SU-DHL-6 (cell line): ENCODE measurements at regions not wholly inside any gene's neighbourhood (a gene's known extent, or its start where the extent isn't known, plus 50 kb on each side); places are given as distances from the start of the nearest gene placed in this dataset.

Experiments
- EZH2phosphoT487 ChIP-seq: fragments of 200-600 bp; sonication (generic), shearing (Covaris generic); conservative IDR thresholded peaks from 2 replicates; pipeline ENCODE4 v1.6.1; 2018; ENCODE audit warnings: mild to moderate bottlenecking, antibody characterized with exemption, low read length, moderate library complexity, mixed read lengths
- TF ChIP-seq, protein P1 (sequence below): fragments of 200-600 bp; sonication (generic); IDR thresholded peaks from one replicate; pipeline ENCODE4 v1.5.1; 2017; ENCODE audit warnings: antibody characterized with exemption, mild to moderate bottlenecking, low read length, moderate library complexity; ENCODE audit not compliant: insufficient read depth, poor library complexity, severe bottlenecking

DNA sequence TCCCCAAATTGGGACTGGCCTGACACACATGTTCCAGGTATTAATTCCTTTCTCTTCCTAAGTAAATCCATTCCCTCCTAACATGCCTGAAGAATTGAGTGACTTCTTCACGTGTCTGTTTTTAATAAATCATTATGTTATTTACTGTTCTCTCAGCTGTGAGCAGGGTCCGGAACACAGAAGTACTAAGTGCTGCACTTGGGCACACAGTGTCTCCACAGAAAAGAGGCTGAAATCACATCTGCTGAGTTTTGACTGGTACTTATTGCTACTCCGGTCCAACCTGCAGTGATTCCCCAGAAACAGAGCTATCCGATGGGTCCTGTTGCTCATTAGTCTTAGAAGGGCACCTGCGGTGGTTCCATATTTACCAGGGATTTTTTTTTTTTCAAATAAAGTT lies 202.6 kb downstream of the RBM46 start:
- TF ChIP-seq, protein P1, sequence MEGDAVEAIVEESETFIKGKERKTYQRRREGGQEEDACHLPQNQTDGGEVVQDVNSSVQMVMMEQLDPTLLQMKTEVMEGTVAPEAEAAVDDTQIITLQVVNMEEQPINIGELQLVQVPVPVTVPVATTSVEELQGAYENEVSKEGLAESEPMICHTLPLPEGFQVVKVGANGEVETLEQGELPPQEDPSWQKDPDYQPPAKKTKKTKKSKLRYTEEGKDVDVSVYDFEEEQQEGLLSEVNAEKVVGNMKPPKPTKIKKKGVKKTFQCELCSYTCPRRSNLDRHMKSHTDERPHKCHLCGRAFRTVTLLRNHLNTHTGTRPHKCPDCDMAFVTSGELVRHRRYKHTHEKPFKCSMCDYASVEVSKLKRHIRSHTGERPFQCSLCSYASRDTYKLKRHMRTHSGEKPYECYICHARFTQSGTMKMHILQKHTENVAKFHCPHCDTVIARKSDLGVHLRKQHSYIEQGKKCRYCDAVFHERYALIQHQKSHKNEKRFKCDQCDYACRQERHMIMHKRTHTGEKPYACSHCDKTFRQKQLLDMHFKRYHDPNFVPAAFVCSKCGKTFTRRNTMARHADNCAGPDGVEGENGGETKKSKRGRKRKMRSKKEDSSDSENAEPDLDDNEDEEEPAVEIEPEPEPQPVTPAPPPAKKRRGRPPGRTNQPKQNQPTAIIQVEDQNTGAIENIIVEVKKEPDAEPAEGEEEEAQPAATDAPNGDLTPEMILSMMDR: no peak
- TF ChIP-seq EZH2phosphoT487: no peak
